HS-5 (cell line): ENCODE measurements at regions not wholly inside any gene's neighbourhood (a gene's known extent, or its start where the extent isn't known, plus 50 kb on each side); places are given as distances from the start of the nearest gene placed in this dataset.

ENCODE experiments used
- DNase-seq: peaks from one replicate; pipeline ENCODE4 v3.0.0-alpha.2; 2012; ENCODE audit warnings: low read depth

GRCh38 chr2:23286758-23287704, 97.9 kb upstream of the KLHL29 start:
- DNase-seq, result peak; percentile 14

- no peak for DNase-seq
These were observed 95.3 kb upstream of the KLHL29 start for GRCh38 chr2:23289671-23290070.

DNA sequence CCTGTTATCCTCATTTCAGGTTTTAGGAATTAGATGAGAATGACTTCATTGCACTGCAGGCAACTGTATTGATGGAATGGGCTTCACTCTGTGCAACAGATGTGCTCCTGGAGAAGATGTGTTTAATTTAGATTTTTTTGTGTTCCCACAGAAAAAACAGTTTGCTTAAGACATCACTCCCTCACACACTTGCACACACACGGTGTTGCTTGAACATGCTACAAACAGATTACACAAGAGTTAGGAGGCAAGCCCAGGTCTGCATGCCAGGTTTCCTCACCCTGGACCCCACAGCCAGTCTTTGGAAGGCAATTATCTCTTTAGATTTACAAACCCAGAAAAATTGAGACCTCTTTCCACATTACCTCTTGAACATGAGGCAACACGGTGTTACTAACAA, 93.7 kb upstream of the KLHL29 start:
- DNase-seq, result no peak

GRCh38 chr2:23292024-23292423, 93.0 kb upstream of the KLHL29 start:
- no peak for DNase-seq

- DNase-seq, result no peak
These were observed 91.9 kb upstream of the KLHL29 start for GRCh38 chr2:23293063-23293462.

DNA sequence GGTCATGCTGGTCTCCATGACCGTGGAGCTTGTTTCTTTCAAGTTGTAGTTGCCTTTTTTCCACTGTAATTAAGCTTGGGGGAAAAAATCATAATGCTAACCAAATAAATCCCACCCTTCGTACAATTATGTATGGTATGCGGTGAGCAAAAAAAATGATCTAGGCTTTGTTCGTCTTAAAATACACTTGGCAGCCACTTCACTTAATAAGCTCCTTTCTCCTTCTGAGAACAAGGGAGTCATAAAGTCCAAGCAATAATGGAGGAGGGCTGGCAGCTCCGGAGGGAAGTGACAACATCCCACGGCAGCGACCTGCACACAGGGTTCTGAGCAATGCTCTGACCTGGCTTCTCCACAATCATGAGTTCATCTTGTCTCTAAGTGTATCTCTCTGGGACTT, 91.2 kb upstream of the KLHL29 start:
- no peak for DNase-seq

DNA sequence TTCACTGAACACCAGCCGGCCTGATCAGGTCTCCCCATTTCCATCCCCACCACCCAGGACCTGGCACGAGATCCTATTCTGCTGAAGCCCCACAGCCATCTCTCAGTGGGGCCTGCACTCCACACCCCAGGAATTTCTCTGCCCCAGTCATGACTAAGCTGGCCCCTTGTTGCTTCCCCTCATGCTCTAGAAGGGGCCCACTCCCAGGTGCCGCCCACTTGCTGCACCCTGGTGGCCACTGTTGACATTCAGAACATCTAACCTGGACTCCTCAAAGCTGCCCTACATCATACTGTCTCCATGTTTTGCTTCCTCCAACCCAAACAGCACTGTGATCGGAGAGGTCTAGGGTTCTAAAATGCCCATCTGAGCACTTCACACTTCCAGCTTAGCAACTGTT, 90.7 kb upstream of the KLHL29 start:
- no peak for DNase-seq

GRCh38 chr2:23296691-23297090, 88.3 kb upstream of the KLHL29 start:
- no peak for DNase-seq

DNA sequence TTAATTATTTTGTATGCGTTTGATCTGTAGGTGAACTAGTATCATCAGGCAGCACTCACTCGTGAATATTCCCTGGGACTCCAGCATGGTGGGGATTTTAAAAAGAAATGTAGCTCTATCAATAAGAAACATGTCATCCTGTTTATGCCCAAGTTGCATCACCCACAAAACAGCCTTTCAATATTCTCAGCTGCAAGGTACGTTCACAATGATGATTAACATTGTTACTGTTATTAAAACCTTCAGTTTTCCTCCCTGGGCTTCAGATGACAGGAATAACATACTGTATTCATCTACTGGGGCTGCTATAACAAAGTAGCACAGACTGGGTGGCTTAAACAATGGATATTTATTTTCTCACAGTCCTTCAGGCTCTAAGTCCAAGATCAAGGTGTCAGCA, 87.9 kb upstream of the KLHL29 start:
- DNase-seq, result no peak

GRCh38 chr2:23298551-23298950, 86.4 kb upstream of the KLHL29 start:
- no peak for DNase-seq

DNA sequence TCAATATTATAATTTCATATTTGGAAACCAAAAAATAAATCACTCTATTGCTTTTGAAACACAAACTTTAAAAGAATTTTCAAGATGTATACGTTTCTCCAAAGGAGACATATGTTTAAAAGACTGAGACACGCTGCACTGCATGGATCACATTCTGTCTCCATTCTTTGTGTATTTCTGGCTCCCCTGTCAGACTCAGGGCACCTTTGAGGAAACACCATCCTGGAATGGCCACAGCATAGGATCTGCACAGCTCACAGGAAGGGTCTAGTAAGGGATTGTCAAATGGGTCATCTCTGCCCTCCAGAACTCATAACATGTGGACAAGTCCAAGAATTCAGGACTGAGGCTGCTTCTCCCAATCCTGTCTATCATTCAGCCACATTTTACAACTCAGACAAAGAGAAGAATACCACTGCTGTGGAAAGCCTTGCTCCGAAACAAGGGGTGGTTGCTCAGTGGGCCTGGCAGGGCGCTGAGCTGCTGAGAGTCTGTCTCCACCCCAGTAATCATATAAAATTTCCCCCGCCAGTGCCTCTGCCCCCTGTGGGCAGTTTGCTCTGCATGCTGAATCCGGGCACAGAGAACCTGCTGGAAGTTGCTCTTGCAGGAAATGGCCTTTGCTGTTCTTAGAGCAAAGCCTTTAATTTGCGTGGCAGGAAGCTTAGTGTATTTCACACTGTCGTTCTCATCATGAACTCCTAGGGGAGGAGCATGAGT, 85.3 kb upstream of the KLHL29 start:
- DNase-seq, result no peak

DNA sequence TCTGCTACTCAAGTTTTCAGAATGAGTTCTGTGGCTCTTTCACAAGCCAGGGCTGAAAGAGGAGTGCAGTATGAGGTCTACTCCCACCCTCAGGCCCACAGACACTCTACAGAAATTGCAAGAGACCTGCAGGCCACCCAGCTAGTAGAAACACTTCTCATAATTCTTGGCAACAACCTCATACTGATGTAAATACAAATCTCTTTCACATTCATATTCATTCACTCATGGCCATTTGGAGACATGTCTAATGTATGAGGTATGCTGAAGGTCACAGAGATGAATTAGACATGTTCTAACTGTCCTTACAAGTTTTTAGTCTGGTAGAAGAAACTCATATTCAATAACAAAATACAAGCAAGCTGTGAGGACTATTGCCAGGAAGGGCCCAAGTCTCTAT, 83.8 kb upstream of the KLHL29 start:
- no peak for DNase-seq

GRCh38 chr2:23302591-23302990, 82.4 kb upstream of the KLHL29 start:
- no peak for DNase-seq

DNA sequence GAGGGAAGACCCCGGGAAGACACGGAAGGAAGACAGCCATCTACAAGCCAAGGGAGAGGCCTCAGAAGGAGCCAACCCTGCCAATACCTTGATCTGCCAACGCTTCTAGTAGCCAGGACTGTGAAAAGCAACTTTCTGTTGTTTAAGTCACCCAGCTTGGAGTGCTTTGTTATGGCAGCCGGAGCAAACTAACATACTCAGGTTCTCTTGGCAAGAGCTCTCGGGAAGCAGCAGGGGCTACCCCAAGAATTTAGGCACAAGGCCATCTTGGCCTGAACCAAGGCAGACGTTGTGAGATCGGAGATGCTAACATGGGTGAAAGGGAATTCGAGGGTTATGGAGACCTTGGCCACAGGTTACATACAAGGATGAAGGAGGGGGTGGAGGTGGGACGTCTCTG, 78.6 kb upstream of the KLHL29 start:
- DNase-seq, result no peak

DNA sequence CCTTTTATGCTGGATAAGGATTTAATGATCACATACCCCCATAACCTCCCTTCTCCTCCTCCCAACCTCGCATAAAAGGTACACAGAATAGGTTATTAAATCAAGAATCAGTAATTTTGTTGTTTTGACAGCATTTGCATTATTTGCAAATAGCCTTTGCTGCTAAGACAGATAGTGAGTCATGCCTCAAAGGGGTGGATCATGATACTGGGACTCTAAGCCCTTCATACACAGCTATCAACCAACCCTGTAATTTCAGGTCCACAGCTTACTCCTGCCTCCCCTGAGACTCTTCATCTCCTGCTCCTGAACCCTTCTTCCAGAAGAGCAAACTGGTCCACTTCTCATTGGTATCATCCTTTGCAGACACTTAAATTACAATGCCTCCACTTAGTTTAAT, 73.8 kb upstream of the KLHL29 start:
- DNase-seq, result no peak

GRCh38 chr2:23312996-23313606, 71.9 kb upstream of the KLHL29 start:
- DNase-seq, result no peak

DNA sequence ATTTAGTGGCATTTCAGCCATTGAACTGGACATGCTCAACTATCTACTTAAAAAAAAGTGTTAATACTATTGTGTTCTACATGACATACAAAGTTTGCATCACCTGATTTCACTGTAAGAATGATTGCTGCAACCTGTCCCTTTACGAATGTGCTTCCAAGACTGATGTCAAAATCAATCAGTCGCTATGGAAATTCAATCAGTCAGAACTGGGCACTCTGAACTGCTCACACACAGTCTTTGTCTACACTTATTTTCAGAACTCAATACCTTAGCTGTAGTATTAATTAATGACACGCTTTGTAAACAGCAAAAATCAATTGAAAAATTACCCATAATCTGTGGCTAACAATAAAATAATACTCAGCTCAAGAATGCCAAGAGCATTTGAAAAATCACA, 70.3 kb upstream of the KLHL29 start:
- no peak for DNase-seq

GRCh38 chr2:23320058-23320457, 64.9 kb upstream of the KLHL29 start:
- DNase-seq, result no peak

GRCh38 chr2:23321751-23322150, 63.2 kb upstream of the KLHL29 start:
- DNase-seq, result no peak

- no peak for DNase-seq
These were observed 62.3 kb upstream of the KLHL29 start for GRCh38 chr2:23322567-23323197.

DNA sequence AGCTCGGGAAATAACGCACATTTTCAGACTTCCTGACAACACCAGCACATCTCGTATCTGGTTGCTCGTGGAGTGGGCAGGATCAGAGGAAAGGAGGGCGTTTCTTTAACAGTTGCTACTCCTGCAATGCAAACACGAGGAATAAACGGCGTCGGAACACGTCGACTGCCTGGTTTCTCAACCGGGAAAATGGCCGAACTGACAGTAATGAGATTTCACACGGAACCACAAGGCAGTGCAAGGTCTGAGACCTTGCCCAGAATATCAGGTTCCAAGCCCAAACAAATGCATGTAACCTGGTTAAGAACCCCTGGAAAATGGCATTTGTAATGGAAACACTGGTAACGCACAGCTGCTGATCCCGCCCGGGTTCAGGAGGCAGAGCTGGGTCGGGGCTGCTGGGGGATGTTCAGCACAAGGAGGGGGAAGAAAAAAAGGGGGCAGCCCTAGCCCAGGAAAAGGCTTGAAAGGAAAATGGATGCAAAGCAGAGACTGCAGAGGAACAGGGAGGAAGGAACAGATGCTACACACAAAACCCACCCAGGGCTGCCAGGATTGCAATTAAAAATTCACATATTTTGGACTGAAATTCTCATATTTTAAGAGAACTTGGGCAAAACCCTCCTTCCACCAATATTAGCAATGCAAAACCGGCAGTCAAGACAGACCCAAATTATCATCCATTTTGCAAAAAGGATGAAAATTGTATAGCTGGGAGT, 61.6 kb upstream of the KLHL29 start:
- DNase-seq, result no peak
